Dermis microvascular lymphatic vessel endothelial cell (primary cell): ENCODE measurements at regions not wholly inside any gene's neighbourhood (a gene's known extent, or its start where the extent isn't known, plus 50 kb on each side); places are given as distances from the start of the nearest gene placed in this dataset.

ENCODE experiments used
- DNase-seq, 2 donors: peaks; one replicate each; pipeline versions ENCODE4 v3.0.0 to v3.0.0-alpha.2; 2010; ENCODE audit warnings: low read depth in 2 of 2

DNA sequence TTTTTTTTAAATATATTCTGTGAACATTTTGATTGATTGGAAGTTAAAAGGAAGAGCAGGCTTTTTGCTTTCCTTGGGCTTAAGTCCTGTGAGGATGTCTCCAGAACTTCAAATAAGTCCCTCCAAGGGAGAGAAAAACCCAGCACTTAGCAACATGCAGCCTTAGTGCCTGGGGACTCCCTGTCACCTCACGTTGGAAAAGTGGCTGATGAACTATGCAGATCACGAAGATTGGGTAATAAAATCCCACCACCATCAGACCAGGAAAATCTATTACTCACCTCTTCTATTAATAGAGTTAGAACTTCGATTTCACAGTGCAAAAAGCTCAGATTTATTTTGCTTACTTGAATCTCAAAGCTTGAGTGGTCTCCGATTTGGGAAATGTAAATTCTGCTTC is 507.0 kb downstream of the MAT2B start:
- peak in 1 of 2 donors; percentile 9 for DNase-seq

DNA sequence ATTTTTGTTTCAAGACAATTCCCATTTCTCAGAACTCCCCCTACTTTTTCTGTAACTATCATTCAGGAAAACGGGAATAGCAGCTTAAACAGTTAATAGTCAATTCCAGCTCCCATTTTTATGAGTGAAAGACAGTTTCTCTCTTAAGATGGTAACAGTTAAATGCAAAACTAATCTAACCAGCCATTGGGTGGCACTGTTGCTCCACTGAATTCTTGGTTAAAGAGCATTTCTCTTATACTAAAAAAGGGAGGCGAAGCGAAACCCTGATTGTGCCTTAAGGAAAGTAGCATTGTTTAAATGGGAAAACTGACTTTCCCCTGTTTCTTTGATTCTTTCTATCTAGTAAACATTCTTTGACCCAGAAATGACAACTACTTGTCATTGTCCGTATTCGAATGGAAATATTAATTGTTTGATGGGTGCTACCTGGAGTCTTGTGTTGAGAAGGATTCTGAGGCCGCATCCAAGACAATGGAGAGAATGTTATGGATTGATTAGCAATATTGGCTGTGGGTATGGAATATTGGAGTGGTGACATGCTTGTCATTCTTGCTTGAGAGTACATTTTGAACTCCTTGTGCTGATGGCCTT is 507.8 kb downstream of the MAT2B start:
- peak; percentile 73 to 83 for DNase-seq

DNA sequence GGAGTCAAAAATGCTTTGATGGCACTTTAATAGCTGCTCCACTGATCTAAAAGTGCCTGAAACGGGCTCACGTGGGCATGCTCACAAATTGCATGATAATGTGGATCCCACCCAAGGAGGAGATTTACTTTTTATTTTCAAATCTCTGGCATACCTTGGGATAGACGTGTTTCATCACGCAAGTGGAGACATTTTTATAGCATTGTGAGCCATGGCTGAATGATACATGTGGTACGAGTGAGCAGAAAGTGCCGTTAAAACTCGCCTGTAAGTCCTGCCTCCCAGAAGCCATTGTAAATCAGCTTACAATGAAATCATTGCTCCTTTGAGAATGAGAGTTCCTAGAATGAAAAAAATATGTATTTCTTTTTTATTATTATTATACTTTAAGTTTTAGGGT is 514.7 kb downstream of the MAT2B start:
- DNase-seq: no peak

DNA sequence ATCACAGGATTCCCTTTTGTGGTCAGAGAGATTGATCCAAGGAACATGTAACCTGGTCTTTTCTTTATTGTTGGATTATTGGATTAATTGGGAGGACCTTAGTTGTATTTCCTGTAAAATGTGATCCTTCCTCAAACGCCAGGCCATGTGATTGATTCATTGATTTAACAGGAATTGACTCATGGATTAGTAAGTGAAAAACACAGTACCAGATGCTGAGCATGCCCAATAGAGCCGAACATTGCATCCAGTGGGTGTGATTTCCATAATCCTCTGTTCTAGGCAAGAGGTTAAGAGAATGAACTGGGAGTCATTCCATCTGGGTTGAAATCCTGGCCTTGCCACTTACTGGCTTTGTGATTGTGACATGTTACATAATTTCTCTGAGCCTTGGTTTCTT is 522.3 kb downstream of the MAT2B start:
- peak in 1 of 2 donors; percentile 7 for DNase-seq

DNA sequence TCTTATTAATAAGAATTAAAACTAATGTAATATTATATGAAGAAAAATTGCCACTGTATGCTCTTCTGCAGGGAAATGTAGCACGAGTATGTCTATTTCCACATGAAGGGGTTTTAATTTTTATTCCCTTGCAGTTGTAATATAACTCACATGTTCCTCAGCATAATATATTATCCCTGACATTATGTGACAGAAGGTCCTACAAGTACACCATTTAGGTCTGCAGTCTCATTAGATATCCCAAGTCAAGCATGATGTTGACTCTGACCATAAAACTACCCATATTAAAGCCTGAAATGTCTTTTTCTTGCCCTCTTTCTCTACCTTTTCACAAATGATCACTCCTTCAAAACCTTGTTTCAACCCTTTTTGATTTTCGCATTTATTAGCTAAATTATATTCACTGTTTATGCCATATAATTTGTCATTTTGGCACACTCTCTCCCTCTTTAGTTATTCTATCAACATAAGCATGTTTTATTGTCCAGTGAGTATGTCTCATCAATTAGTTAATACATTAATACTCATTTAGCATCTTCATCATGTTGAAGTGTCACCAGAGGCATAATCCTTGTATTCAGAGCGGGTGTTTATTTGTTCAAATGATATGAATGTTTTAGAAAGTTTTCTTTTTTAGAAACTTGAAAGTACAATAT is 532.8 kb downstream of the MAT2B start:
- no peak for DNase-seq

DNA sequence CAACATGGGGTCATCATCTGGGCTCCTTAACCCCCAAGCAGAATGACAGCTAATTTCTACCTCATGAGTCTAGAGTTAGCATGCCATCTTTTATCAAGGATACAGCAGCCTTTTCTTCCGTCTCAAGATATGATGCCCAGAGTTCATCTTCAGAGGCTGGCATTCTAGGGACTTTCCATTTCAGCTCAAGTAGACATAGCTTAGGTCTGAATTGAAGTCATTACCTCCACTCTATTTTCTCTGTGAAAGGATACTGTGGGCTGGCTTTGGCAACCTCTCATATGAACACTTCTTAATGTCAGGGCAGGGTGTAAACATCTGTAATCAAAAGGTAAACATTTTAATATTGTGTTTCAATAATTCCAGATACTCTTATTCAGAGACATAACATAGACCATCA is 535.7 kb downstream of the MAT2B start:
- DNase-seq: no peak

DNA sequence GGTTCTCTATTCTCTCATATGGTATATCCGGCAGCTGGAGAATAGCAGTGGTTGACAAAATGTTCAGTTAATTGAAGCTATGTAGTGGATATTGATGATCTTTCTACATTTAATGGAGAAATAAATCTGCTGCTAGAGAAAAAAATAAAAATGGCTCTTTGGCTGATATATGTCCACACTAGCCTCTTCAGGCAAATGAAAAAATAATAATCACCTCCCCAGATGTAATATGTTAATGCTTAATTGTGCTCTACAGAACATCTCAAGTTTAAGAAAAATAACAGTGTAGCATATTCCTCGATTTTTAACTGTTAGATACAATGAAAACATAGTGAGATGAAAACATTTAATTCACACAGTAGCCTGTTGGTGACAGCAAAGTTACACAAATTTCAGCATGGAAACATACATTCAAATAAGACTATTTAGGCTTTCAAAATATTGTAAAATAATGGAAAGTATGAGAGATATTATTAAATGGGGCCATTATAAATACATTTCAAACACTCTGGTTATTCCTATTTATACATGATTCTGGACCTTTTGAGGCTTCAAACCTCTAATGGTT is 543.0 kb downstream of the MAT2B start:
- peak; percentile 7 to 34 for DNase-seq

DNA sequence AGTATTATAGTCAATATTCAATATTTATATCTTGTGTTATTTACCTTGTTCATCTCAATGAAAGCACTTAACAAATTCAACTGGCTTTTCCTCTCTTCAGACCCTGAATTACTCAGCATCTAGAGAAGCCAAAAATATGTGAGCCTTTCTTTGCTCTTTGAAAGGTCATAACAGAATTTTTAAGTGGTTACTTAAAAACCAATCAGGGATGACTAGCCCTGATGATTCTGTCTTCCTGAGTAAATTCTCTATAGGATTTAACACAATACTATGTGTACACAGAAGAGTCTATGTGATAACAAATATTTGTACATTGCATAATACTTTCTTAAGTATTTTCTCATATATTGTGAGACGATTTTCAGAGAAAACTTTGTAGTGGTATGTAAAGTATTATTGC is 546.3 kb downstream of the MAT2B start:
- DNase-seq: no peak

DNA sequence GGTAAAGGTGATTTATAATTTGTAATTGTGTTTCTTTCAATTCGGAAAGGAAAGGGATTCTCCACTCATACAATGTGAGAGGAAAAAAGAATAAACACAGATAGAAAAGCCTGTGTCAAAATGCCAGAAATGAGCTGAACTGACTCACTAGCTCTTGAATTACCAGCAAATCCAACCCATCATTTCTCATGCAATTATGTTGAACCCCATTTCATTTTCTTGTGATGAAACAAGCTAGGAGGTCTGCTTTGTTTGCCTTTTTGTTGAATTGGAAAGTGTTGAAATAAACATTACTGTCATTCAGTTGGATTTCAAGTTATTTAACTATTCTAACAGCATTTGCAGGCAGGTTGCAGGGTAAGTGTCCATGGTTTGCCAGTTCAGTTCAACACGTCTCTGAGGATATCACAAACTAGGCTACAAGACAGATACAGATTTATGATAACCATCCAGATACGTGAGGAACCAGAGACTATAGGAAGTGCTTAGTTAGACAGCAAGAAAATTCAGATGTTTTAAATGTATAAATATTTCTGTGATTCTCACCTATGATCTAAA is 547.2 kb downstream of the MAT2B start:
- peak; percentile 11 to 32 for DNase-seq

DNA sequence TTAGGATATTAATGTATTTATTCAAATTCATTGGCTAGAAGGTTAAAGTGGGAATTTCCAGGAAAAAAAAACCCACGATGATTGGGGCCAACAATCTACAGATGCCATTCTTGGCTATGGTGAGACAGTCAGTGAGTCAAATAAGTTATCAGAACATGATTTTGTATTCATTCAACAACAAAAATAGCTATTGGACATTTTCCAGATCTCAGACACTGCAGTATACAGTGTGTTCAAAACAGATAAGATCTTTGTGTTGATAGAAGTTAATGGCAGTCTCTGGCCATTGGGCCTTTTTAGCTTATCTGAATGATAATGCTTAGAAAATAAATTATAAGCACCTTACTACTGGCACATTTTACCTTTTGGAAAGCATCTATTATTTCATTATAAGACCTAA is 547.7 kb downstream of the MAT2B start:
- DNase-seq: peak; percentile 37 to 83

DNA sequence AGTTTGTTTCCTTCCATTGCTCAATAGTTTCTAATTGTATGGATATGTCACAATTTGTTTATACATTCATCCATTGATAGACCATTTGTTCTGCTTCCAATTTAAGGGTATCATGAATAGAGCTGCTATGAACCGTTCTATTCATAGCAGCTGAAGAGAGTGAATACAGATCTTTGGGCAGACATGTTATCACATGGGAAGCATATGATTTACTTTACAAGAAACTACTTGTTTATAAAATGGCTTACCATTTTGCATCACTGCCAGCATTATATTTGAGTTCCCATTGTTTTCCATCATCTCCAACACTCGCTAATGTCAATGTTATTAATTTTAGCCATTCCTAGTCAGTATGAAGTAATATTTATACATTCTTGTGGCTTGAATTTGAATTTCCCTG is 549.0 kb downstream of the MAT2B start:
- DNase-seq: no peak

DNA sequence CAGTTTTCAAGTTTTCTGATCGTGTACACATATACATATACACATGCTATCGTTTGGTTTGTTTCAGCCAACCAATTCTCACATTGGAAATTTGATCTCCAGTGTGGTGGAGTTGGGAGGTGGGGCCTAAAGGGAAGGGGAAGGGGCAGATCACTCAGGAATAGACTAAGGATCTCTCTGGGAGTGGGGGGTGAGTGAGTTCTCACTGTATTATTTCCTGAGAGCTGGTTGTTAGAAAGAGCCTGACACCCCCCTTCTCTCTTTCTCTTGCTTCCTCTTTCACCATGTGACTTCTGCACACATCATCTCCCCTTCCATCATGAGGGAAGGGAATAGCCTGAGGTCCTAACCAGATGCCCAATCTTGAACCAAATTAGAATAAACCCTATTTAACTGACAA is 551.7 kb downstream of the MAT2B start:
- DNase-seq: no peak

DNA sequence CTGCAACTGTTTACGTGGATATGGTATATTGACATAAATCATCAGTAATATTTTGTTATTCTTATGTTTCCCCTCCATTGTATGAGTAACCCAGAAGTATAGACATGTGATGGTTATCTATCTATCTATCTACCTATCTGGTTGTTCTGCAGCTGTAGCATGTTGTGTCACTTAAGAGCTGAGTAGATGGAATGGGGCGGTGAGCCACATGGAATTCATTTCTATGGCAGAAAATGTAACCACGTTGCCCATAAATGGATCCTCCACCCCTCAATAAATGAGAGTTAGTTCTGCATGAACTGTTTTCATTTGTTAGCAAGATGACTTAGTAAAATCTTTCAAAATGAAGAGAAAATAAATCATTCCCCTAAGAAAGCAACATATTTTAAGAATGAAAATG is 553.2 kb downstream of the MAT2B start:
- DNase-seq: no peak

DNA sequence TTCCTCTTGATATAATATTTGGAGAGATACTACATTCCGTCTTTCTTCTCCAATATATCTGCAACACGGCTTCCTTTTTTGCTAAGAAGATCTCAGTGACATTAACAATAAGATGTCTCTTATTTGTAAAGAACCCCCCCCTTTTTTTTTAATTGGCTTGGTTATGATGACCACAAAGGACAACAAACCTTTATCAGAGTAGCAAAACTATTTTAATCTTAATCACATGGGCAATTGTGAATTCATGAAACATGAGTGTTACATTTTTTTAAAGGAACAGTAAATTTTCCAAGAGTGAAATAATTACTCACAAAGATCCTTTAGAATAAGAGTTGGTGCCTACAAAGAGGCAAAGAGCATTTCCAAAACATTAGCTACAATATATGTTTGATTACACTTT is 554.1 kb downstream of the MAT2B start:
- DNase-seq: no peak

DNA sequence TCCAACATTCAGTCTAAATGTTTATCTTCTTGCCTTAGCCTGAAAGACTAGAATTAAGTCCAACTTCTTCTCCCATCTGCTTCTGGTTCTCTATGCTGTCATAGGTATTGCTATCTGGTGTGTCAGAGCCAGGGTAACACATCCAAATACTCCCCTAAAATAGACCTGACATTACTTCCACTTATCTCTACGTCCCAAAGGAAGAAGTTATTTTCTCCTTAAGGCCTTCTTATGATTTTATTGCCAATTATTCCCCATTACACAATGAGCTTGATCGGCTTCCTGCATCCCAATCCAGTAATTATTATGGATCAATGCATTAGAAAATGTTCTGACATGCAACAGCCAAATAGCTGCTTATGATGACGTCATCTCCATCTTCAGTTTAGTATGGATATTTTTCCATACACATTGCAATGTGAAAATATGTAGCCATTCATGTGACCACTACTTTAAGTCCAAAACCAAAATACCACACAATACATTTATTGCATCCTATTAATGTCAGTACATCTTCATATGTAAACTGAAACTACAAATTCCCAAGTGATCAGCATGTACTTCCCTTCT is 555.5 kb downstream of the MAT2B start:
- DNase-seq: no peak

DNA sequence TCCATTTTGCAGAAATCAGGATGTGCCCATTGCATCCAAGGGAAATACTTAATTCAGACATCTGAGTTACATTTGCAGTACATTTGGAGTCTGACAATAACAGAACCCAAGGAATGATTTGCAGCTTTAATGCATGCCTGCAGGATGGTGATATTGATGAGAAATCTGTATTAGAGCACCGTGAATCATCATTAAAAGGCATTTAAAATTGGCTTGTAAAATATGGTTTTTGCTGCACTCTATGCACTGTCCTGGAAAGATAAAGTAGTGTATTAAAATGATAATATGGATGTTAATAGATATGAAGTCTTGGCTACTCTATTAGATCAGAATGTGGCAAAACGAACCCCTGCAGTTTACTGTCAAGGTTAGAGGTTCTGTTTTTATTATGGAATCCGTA is 556.9 kb downstream of the MAT2B start:
- no peak for DNase-seq

DNA sequence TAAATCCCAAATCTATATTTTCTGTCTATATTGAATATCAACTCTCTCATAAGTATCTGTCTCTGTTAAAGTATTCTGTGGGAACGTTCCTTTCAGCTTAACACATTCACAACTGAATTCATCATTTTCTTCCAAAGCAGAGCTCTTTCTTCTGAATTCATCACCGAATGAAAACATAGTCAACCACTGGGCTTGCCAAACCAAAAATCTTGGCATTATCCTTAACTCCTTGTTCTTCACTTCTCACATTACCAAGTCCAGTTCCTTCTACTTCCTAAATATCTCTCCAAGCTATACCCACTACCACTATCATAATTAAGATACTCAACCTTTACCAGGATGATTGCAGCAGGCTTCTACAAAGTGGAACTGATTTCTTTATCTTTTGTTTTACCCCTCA is 559.8 kb downstream of the MAT2B start:
- no peak for DNase-seq

DNA sequence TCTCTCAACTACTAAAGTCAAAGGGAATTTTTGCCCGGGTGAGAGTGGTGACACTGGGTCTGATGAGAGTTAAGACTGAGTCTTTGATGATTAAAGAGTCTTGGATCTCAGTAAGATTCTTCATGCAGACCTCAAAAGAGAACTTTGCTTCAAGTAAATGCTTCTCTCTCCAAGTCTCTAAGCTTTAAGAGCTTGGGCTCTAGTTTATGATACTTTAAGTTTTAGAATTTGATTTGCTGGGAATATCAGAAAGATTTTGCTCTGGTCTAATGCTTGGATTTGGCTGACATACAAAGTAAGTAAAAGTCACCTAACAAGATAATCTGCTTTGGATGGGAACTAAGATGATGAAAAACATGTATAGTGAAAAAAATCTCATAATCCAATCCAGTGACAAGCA is 566.3 kb downstream of the MAT2B start:
- no peak for DNase-seq

DNA sequence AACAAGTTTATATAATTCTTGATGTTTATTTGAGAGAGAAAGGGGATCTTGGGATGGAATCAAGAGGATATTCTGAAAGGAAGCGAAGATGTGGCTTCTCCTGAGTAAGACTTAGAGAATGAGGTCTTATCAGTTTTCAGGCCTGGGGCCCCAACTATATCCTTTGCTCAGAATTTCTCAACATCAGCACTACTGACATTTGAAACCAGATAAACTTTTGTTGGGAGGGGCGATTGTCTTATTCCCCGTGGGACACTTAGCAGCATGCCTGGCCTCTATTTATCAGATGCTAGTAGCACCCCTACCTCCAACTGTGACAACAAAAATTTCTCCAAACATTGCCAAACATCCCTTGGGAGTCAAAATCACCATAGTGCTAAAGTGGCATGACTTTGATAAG is 567.7 kb downstream of the MAT2B start:
- no peak for DNase-seq

DNA sequence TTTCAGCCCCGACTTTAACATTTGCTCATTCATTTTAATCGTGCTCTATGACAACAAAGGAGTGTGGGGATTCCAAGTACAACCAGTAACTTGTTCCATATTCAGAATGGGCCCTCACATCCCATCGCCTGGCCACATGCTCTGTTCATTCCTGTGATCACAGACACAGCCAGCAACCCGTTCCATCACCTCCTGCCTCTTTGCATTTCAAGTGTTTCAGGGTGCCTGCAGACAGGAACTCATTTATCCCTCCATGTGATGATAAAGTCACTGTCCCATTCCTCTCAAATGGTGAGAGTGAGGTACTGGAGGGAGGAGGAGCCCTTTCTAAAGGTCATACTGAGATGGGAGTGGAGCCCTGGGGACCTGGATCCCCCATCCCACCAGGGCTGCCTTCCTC is 571.1 kb downstream of the MAT2B start:
- DNase-seq: no peak

DNA sequence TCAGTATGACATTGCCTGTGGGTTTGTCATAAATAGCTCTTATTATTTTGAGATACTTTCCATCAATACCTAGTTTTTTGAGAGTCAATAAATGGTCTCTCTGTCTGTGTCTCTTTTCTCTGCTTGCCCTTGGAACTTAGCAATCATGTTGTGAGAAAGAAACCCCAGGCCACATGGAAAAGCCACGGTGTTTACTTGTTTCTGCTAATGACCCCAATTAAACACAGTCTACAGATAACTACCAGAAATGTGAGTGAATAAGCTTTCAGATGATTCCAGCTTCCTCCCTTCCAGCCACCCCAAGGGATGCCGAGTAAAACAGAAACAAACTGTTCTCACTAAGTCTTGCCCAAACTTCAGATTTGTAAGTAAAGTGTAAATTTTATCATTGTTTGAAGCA is 584.9 kb downstream of the MAT2B start:
- no peak for DNase-seq

DNA sequence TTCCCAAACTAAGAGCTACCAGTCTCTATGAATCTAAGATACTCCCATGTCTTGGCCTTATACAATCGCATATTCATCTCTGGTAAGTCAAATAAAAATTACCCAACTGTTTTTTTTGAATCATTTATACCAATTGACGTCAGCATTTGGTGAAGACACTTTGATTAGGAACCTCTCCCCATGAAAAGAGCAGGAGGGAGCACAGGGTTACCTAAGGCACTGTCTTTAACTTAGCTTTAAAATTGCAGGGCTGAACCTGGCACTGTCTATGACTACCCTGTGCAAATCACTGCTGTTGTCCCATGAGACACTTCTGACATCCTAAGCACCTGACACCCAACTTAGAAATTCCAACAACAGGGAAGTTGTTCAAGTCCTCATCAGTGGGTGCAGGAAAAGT is 586.4 kb downstream of the MAT2B start:
- no peak for DNase-seq

DNA sequence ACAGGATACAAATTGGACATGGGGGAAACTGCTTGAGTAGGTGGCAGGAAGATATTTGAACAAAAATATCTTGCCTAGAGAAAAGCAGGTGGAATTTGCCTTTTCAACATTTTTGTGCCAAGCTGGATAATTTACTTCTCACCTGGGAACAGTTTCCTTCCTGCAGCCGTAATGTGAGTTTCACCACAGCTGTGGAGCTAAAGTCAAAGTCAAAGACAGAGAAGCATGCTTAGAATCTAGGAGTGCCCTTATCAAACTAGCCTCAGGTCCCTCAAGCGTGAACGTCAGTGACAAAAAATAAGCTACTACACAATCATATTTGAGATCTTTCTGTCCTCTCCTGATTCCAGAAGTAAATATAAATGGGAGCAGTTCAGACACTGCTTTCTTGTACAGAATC is 588.9 kb downstream of the MAT2B start:
- peak in 1 of 2 donors; percentile 30 for DNase-seq
